Lower leg skin (tissue), 3 donors: ENCODE measurements at regions not wholly inside any gene's neighbourhood (a gene's known extent, or its start where the extent isn't known, plus 50 kb on each side); places are given as distances from the start of the nearest gene placed in this dataset.
"Not testable (repeated sequence)": the region's sequence is repeated elsewhere in the genome, so short reads cannot be mapped to it uniquely, and the experiment has no call there.

Experiments
- POLR2A ChIP-seq, 2 donors: fragments of 450-650 bp; IDR thresholded peaks; one replicate each; pipeline ENCODE4 v1.6.1; 2016 to 2017; ENCODE audit warnings: antibody characterized with exemption in 2 of 2, mild to moderate bottlenecking in 1 of 2, moderate library complexity in 1 of 2
- TF ChIP-seq, protein P1 (sequence below), 3 donors: fragments of 450-650 bp; IDR thresholded peaks; one replicate each; pipeline ENCODE4 v1.5.1; 2016; ENCODE audit warnings: antibody characterized with exemption in 3 of 3, mild to moderate bottlenecking in 3 of 3, moderate library complexity in 2 of 3

DNA sequence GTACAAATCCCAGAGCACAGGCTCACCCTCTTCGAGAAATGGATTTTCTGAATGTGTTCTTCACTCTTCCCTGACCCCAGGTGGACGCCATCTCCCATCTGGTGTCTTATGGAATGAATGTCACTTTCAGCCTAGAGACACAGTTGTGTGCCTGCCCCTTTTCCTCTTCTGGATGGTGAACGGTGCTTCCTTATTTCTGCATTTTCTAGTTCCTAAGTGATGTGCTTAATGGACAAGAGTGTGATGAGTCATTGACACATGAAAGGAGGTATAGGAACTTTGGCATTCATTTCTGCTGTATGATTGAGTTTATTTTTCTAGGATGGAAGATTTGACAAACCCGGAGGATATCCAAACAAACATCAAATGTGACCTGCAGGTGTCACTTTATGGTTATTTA is 114.9 kb upstream of the PTPN20 start:
- not testable (repeated sequence) for TF ChIP-seq POLR2A (IDR thresholded peaks at IDR 0.05)
- TF ChIP-seq, protein P1, sequence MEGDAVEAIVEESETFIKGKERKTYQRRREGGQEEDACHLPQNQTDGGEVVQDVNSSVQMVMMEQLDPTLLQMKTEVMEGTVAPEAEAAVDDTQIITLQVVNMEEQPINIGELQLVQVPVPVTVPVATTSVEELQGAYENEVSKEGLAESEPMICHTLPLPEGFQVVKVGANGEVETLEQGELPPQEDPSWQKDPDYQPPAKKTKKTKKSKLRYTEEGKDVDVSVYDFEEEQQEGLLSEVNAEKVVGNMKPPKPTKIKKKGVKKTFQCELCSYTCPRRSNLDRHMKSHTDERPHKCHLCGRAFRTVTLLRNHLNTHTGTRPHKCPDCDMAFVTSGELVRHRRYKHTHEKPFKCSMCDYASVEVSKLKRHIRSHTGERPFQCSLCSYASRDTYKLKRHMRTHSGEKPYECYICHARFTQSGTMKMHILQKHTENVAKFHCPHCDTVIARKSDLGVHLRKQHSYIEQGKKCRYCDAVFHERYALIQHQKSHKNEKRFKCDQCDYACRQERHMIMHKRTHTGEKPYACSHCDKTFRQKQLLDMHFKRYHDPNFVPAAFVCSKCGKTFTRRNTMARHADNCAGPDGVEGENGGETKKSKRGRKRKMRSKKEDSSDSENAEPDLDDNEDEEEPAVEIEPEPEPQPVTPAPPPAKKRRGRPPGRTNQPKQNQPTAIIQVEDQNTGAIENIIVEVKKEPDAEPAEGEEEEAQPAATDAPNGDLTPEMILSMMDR (IDR thresholded peaks at IDR 0.05), result not testable (repeated sequence)
